Mucosa of stomach (tissue), 1 donor: ENCODE measurements at regions not wholly inside any gene's neighbourhood (a gene's known extent, or its start where the extent isn't known, plus 50 kb on each side); places are given as distances from the start of the nearest gene placed in this dataset.

ENCODE experiments used
- H3K27me3 ChIP-seq: one replicate; pipeline ENCODE4 v1.7.0; 2013; ENCODE audit warnings: mild to moderate bottlenecking, low read length; ENCODE audit not compliant: control insufficient read depth, insufficient read depth
- H3K36me3 ChIP-seq: one replicate; pipeline ENCODE4 v1.7.0; 2013; ENCODE audit warnings: low read length; ENCODE audit not compliant: control insufficient read depth, insufficient read depth
- H3K4me1 ChIP-seq: one replicate; pipeline ENCODE4 v1.7.0; 2013; ENCODE audit warnings: mild to moderate bottlenecking, low read length; ENCODE audit not compliant: control insufficient read depth, insufficient read depth
- H3K4me3 ChIP-seq: one replicate; pipeline ENCODE4 v1.7.0; 2013; ENCODE audit warnings: low read length
- H3K9ac ChIP-seq: one replicate; pipeline ENCODE4 v1.7.0; 2013; ENCODE audit warnings: mild to moderate bottlenecking, low read length, moderate library complexity
- H3K9me3 ChIP-seq: one replicate; pipeline ENCODE4 v1.7.0; 2013; ENCODE audit warnings: mild to moderate bottlenecking, low read length, moderate library complexity; ENCODE audit not compliant: control insufficient read depth
- donor health status: Pancreatic carcinoma.

DNA sequence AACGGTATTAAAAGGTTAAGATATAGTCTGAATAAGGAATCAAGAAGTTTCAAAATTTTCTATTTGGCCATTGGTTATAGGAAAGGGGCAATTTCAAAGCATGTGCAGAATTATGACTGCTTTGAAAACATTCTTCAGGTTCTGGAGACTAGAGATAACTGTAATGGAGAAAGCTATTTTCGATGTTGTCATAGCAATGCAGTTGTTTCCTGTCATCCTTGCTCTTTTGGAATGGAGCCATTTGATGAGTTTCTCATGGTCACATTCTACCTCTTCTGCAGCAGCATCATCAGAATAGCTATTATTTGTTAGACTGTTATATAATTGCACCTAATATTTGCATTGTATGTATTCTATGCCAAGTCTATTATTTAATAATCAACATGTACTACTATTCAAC, 368.2 kb upstream of the NR3C2 start:
- H3K36me3 ChIP-seq, result no peaks in the 10 kb centered on the region
- no peaks in the 10 kb centered on the region for H3K4me1 ChIP-seq
- H3K4me3 ChIP-seq, result no peak overlapping the region
- no peaks in the 10 kb centered on the region for H3K27me3 ChIP-seq
- no peak overlapping the region for H3K9ac ChIP-seq
- H3K9me3 ChIP-seq, result no peaks in the 10 kb centered on the region

GRCh38 chr4:148808416-148808815, 366.2 kb upstream of the NR3C2 start:
- H3K9me3 ChIP-seq, result no peaks in the 10 kb centered on the region
- no peak overlapping the region for H3K9ac ChIP-seq
- no peaks in the 10 kb centered on the region for H3K36me3 ChIP-seq
- no peak overlapping the region for H3K4me3 ChIP-seq
- H3K27me3 ChIP-seq, result no peaks in the 10 kb centered on the region
- no peaks in the 10 kb centered on the region for H3K4me1 ChIP-seq

- H3K27me3 ChIP-seq, result no peaks in the 10 kb centered on the region
- H3K4me1 ChIP-seq, result peaks cover under 1% of the 10 kb centered on the region
- no peak overlapping the region for H3K9ac ChIP-seq
- no peak overlapping the region for H3K4me3 ChIP-seq
- no peaks in the 10 kb centered on the region for H3K9me3 ChIP-seq
- no peaks in the 10 kb centered on the region for H3K36me3 ChIP-seq
Observed at GRCh38 chr4:148800940-148801339, 358.7 kb upstream of the NR3C2 start.

GRCh38 chr4:148800336-148800885, 358.2 kb upstream of the NR3C2 start:
- H3K9me3 ChIP-seq, result no peaks in the 10 kb centered on the region
- H3K4me1 ChIP-seq, result peaks cover 5% of the 10 kb centered on the region
- H3K36me3 ChIP-seq, result no peaks in the 10 kb centered on the region
- H3K4me3 ChIP-seq, result no peak overlapping the region
- no peaks in the 10 kb centered on the region for H3K27me3 ChIP-seq
- no peak overlapping the region for H3K9ac ChIP-seq

DNA sequence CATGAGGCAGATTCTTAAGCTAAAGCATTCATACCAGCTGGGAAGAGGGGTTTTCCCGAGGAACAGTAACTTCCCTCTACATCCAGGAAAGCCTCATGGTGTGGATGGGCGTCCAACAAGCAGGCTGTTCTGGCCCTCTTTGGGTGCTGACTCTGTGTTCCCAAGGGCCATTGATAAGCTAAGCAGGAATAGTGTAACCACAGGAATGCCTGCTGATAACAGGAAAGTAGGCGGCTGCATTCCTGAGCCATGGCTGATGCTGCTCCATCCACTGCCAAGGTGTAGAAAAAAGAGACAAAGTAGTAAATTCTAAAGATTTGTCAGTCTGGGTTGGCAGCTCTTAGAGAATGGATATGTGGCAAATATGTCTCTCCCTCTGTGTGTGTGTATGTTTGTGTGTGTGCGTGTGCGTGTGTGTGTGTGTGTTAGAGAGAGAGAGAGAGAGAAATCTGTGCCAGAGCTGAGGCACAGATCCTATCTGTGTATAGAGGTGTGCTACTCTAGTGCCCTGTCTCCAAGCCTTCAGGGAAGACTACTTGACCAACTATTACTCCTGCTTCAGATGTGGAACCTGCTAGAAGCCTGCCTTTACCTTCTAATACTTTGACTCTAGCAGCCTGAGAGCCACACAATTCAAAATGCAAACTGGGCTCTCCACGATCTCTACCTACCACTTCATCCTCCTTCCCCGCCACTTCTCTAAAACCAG, 353.1 kb upstream of the NR3C2 start:
- no peak overlapping the region for H3K9ac ChIP-seq
- H3K36me3 ChIP-seq, result no peaks in the 10 kb centered on the region
- H3K9me3 ChIP-seq, result no peaks in the 10 kb centered on the region
- H3K27me3 ChIP-seq, result no peaks in the 10 kb centered on the region
- no peak overlapping the region for H3K4me3 ChIP-seq
- peaks cover 8% of the 10 kb centered on the region for H3K4me1 ChIP-seq

GRCh38 chr4:148793221-148793620, 351.0 kb upstream of the NR3C2 start:
- Histone ChIP-seq H3K27me3 (no peaks in the 10 kb centered on the region), H3K9me3 (no peaks in the 10 kb centered on the region), H3K4me3 (no peak overlapping the region), H3K4me1 (peaks cover 8% of the 10 kb centered on the region), H3K36me3 (no peaks in the 10 kb centered on the region), H3K9ac (no peak overlapping the region)

- H3K9ac ChIP-seq, result no peak overlapping the region
- no peaks in the 10 kb centered on the region for H3K9me3 ChIP-seq
- no peak overlapping the region for H3K4me3 ChIP-seq
- peaks cover 6% of the 10 kb centered on the region for H3K4me1 ChIP-seq
- no peaks in the 10 kb centered on the region for H3K36me3 ChIP-seq
- H3K27me3 ChIP-seq, result no peaks in the 10 kb centered on the region
Observed at GRCh38 chr4:148790691-148791090, 348.5 kb upstream of the NR3C2 start.

DNA sequence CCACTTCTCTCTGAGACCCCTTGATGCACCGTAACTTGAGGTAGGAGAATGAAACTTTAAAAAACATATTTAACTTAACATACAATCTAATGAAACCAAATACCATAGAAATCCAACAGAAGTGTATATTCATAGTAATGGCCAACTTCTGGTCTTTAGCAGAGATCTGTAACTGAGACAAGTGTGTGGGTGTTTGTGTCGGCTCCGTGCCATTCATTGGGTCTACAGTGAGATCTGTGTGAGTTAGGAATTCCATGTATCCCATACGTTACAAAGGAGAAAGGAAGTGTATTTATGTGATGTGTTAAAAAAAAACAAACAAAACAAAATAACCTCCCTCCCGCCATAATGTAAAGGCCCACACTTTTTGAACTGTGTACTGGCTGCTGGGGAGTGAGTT, 348.0 kb upstream of the NR3C2 start:
- H3K4me3 ChIP-seq, result no peak overlapping the region
- no peaks in the 10 kb centered on the region for H3K9me3 ChIP-seq
- H3K27me3 ChIP-seq, result no peaks in the 10 kb centered on the region
- peaks cover 1% of the 10 kb centered on the region for H3K4me1 ChIP-seq
- no peak overlapping the region for H3K9ac ChIP-seq
- no peaks in the 10 kb centered on the region for H3K36me3 ChIP-seq

GRCh38 chr4:148787831-148788477, 345.7 kb upstream of the NR3C2 start:
- Histone ChIP-seq H3K27me3 (no peaks in the 10 kb centered on the region), H3K4me3 (no peak overlapping the region), H3K36me3 (no peaks in the 10 kb centered on the region), H3K9me3 (no peaks in the 10 kb centered on the region), H3K9ac (no peak overlapping the region), H3K4me1 (no peaks in the 10 kb centered on the region)

- Histone ChIP-seq H3K4me1 (peaks cover 3% of the 10 kb centered on the region), H3K4me3 (no peak overlapping the region), H3K36me3 (no peaks in the 10 kb centered on the region), H3K27me3 (no peaks in the 10 kb centered on the region), H3K9ac (no peak overlapping the region), H3K9me3 (no peaks in the 10 kb centered on the region)
Observed at GRCh38 chr4:148787285-148787684, 345.1 kb upstream of the NR3C2 start.

GRCh38 chr4:148786699-148787098, 344.5 kb upstream of the NR3C2 start:
- Histone ChIP-seq H3K4me3 (no peak overlapping the region), H3K4me1 (peaks cover 6% of the 10 kb centered on the region), H3K9me3 (no peaks in the 10 kb centered on the region), H3K27me3 (no peaks in the 10 kb centered on the region), H3K9ac (no peak overlapping the region), H3K36me3 (no peaks in the 10 kb centered on the region)

- no peak overlapping the region for H3K9ac ChIP-seq
- H3K4me3 ChIP-seq, result no peak overlapping the region
- no peaks in the 10 kb centered on the region for H3K36me3 ChIP-seq
- H3K4me1 ChIP-seq, result peaks cover 13% of the 10 kb centered on the region
- H3K27me3 ChIP-seq, result no peaks in the 10 kb centered on the region
- no peaks in the 10 kb centered on the region for H3K9me3 ChIP-seq
Observed at GRCh38 chr4:148782284-148782683, 340.1 kb upstream of the NR3C2 start.
